ENCODE measurements at regions not wholly inside any gene's neighbourhood (a gene's known extent, or its start where the extent isn't known, plus 50 kb on each side); places are given as distances from the start of the nearest gene placed in this dataset.

DNA sequence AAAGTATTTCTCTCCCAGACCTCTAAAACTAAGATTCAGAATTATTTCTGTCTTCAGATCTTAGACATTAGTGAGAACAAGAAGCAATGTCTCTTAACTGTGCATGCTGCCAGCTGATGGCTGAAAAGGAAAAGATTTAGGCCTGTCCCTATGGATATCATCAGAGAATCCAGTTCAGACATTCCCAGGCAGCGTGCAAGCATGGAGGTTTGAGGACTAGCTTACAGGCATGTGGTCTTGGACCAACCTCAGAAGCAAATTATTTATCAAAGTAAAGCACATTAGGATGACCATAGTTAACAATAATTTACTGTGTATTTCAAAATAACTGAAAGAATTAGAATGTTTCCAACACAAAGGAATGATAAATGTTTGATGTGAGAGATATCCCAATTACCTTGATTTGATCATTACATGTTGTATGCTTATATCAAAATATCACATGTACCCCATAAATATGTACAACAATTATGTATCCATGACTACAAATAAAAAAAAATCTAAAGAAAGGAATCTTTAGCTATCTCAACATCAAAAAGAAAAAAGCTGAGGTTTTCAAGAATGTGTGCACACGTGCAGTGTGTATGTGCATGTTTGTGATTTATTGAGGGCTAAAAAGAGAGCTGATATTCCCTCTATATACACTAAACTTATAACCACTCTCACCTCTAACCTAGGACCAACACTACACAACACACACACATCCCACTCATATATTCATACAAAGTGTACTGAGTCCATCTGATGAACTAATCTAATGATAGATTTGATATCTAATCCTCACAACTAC, 108.9 kb upstream of the THBS1 start:
- DNase-seq = no peak

GRCh38 chr15:39472621-39473297, 108.1 kb upstream of the THBS1 start:
- no peak for DNase-seq

DNA sequence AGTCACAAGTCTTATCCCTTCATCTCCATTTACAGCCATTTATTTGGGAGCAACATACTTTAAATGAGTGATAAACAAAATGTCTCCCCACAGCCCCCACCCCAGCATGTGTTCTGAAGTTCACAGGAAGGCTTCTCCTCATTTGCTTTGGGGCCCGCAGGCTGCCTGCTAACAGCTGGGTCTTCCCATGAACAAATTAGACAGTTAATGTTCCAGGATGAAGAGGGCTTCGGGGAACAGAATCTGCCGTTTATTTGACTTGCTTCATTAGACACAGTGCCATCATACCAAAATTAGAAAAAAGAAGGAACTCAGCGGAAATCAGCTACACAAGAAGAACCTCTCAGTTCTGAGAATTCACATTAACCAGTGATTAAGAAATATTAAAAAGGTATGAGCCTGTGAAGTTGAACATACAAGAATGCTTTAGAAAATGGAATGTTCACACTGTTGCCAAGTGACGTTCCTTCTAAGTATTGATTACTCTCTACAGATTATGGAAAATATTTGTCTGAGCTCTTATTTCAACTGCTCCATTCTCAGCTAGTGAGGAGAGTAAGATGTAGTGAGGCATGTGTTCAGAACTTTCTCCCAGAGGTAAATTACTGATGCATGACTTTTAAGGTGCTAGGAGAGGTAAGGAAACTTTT, 107.5 kb upstream of the THBS1 start:
- DNase-seq = no peak

- DNase-seq = no peak
Measured at GRCh38 chr15:39474657-39475056, 106.2 kb upstream of the THBS1 start.

DNA sequence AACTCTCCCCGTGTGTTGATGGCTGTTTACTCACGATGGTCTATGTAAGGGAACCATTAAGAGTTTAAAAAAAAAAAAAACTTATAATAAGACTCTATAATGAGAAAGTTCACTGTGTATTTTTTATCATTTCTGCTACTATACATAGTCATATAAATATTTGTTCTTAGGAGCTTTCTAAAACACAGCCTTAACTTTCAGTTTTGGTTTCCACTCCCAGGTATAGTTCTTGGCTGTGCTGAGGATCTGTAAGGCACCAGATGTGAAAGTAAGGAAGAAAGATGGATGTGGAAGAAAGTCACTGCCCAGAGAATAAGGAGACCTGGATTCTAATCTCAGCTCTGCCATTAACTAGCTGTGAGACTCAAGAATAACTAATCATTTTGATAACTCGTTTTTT, 101.9 kb upstream of the THBS1 start:
- no peak for DNase-seq

GRCh38 chr15:39479911-39480310, 101.0 kb upstream of the THBS1 start:
- DNase-seq = no peak

- no peak for DNase-seq
Measured at GRCh38 chr15:39482459-39482858, 98.4 kb upstream of the THBS1 start.

DNA sequence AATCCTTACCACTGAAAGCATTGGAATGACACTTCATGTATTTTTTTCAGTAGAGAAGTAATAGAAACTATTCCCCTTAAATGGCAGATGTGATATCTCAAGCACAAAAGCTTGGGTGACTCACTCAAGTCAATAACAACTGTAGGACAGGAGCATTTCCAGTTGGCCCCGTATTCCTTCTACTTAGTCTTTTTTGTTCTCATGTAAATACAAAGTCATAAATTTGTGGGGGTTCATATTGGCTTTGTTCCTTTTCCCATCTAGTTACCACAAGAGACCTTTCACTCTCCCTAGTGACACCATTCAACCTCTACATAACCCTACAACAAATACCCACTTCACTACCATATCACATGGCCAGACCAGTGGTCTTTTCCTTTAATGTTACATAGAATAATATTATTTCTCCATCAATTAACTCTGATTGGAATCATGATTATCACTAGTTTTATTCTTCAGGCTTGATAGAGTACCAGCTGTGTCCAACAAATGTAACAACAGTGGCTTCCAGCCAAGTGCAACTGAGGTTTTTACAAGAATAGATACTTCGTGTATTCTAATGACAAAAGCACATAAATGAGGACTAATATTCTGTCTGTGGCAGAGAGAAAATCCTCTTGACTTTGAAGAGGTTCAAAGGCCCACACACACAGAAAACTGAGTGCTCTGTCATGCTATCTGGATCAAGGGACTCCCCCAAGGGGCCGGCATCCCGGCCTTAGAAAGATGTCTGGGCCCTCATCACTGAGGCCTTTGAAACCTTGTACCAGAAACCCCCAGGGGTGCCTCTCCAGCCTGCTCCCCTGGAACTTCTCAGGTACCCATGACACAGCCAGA, 94.0 kb upstream of the THBS1 start:
- no peak for DNase-seq

DNA sequence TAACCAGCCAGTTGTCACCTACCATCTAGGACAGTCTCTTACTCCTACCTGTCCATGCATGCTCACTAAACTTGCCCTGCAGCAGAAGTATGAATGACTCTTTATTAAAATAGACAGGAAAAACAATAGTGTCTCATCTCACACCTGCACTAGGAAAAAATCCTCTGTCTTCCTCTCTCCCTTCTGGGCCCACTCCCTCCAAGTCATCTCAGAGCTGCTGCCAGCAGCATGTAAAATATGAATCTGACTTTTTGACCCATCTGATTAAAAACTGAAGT, 93.5 kb upstream of the THBS1 start:
- no peak for DNase-seq

GRCh38 chr15:39488516-39488915, 92.4 kb upstream of the THBS1 start:
- no peak for DNase-seq

DNA sequence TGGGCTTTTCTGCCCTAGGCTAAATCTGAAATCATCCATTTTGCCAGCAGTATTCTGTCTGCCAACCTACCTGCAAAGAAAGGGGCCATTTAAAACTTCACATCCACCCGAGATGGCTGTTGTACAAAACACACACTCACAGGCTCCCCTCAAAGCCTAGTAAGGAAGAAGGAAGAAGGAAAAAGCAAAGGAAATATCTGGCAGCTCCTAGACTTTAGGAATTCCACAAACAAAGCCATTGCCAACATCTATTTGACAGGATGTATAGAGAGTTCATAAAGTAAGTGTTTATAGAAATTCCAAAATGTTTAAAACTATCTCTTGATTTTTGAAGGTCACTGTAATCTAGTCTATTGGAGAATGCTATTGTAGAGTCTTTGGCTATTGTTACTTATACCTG, 91.9 kb upstream of the THBS1 start:
- DNase-seq = no peak

- DNase-seq = no peak
Measured at GRCh38 chr15:39491115-39491885, 89.6 kb upstream of the THBS1 start.

- no peak for DNase-seq
Measured at GRCh38 chr15:39491886-39492490, 88.9 kb upstream of the THBS1 start.

GRCh38 chr15:39493424-39494067, 87.3 kb upstream of the THBS1 start:
- DNase-seq = no peak

GRCh38 chr15:39494462-39494861, 86.4 kb upstream of the THBS1 start:
- no peak for DNase-seq

DNA sequence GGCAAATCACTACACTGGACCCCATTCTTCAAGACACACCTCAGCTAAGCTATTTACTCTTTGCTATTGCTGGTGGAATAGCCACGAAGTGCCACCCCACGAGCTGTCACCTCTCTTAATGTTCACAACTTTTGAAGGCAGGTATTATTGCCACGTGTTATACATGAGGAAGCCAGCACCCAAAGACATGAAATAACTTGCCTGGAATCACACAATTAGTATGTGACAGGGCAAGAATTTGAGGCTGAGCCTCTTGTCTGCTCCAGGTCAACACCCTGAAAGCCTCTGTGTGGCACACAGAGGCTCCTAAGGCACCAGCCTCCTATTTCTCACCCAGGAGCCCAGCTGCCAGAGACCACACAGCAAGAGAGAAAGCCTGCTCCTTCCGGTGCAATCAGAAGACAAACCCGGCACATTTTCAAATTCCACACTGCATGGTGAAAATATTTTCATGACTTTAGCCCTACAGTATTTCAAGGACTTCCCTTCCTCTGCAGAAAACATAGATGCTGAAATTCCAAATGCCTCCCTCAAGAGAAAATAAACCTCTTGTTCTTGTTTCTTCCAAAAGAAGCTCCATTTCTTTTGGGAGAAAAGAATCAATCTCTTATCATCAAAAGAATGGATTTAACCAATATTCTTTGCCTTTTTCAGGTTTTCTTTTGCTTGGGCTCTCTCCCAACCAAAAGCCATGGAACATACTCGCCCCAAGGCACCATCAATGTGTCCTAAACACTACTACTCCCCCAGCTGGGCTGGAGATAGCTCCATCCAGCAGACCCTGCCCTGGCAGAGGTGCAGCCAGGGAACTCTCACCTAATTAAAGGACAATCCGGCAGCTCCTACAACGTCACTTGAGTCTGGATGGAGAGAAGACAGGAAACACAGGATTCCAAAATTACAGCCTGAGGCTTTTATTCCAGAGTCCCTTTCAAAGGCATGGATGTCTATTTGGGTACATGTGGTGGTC, 84.7 kb upstream of the THBS1 start:
- no peak for DNase-seq

- DNase-seq = no peak
Measured at GRCh38 chr15:39497016-39497758, 83.7 kb upstream of the THBS1 start.

DNA sequence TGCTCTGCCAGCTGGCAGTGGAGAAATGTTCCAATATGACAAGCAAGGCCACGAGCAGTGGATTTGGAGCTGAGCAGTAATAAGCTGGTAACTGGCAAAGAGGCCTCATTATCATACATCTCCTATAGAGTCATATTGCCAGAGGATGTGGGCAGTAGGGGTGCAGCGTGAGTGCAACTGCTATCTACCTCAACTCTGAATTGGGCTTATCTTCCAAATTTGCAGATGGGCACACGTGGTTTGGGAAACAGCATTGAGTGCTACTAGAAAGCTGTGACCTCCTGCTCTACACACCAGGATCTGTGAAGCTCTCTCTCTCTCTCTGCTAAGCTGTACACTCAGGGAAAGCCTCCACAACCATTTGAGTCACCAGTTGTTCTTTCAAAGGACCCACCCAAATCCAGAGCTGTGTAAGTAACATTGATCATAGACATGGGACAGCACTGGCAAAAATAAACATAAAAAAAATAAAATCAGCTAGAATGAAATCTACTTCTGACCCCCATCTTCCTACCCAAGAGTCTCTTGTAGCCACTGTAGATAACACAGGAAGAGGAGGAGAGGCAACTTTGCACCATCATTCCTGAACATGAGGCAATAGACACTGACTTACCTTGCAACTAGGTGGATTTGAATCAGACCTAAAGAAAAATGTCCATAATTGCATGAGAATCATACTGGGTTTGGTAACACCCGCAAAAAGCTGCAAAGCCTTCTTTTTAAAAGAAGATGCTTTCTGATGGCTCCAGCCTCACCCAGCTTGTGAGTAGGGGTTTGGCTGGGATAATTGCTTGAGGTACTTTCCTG, 82.9 kb upstream of the THBS1 start:
- no peak for DNase-seq

DNA sequence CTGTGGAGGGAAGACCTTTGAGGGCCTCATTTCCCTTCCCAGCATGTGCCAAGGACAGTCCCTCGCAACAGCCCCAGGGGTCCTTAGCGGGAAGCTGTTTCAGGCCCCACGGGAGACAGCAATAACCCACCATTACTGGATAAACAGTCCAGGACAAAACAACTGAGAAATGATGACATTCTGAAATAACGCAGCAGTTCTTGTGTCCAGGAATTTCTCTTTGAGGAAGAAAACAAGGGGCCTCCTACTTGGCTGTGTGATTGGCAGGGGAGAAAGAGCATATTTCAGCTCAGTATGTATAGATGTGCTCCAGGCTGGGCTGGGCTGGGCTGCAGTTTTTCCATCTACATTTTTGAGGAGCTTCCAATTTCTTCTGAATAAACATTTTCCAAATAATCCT, 82.2 kb upstream of the THBS1 start:
- no peak for DNase-seq

All from NCI-H1048 (cell line).